GM19455 (cell line): ENCODE measurements at regions not wholly inside any gene's neighbourhood (a gene's known extent, or its start where the extent isn't known, plus 50 kb on each side); places are given as distances from the start of the nearest gene placed in this dataset.

ENCODE experiments used
- ATAC-seq: cut with Tn5 transposase; IDR thresholded peaks from one replicate; pipeline ENCODE4 v1.9.1; 2021; ENCODE audit not compliant: unreplicated experiment

GRCh38 chr11:127567237-127567932, 566.8 kb upstream of the KIRREL3 start:
- no peak for ATAC-seq

DNA sequence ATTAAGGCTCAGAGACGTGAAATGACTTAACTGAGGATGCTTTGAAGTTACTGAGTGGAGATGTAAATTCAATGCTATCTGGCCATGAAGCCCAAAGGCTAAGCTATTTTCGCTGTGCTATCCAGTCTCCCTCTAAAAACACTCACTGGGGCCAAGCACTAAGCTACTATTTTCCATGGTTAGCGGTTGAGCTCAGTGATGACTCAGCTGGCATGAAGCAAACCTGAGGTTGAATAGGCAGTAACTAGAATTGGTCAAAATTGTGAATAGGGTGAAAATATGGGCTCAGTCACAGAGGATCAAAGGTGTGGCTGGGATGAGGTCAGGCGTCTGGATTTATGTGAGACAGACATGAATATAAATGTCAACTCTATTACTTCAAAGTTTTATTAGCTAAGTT, 564.2 kb upstream of the KIRREL3 start:
- ATAC-seq = no peak

DNA sequence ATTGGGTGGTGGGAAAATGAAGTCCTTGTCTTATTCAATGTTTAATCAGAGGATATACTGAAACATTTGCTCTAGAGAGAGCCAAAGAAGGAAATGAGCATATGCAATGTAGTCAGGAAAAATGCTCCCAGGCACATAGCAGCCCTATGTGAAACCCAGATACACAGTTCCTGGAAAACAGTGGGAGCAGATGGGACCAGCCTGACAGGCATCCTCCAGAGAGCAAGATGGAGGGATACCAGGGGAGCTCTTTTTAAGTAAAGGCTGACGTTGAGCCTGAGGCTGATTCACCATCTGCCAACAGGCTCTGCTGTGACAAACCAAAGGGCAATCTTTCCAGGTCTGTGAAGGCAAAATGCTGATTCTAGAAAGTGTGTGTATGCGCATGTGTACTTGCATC, 559.4 kb upstream of the KIRREL3 start:
- ATAC-seq = no peak

- ATAC-seq = no peak
These were observed 551.9 kb upstream of the KIRREL3 start for GRCh38 chr11:127552446-127552845.

- no peak for ATAC-seq
These were observed 530.6 kb upstream of the KIRREL3 start for GRCh38 chr11:127531167-127531566.

DNA sequence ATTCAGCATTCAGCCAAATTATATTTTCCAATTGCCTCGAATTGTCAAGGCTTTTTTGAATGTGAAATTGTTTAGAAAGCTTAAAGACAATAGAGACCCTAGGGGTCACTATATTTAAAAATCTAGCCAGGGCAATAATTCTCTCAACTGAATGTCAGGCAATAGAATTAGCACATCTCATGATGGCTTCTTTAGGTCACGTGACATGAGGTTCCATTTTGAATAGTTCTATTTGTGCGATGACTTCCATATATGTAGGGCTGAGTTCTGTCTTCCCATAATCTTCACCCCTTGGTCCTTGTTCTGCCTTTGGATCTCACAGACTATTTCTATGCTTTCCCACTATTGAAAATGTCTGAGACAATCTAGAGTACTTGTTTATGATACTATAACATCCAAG, 527.7 kb upstream of the KIRREL3 start:
- ATAC-seq = no peak

GRCh38 chr11:127524618-127525017, 524.0 kb upstream of the KIRREL3 start:
- no peak for ATAC-seq

DNA sequence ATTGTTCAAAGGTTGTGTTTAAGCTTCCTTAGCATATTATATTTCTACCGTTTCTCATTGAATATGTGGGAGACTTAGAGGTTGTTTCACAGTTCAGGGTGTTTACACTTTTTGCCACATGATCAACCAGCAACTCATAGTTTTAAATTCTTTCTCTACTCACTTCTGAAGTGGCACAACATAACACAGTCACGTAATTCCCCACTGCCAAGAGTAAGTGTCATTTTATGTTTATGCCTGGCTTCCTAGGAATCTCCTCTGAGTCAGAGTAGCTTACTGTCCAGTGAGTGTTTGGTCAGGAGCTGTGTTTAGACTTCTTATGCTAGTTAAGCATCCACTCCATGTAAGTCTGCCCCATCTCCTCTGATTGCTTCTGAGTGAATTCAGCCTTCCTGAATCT, 520.8 kb upstream of the KIRREL3 start:
- no peak for ATAC-seq

DNA sequence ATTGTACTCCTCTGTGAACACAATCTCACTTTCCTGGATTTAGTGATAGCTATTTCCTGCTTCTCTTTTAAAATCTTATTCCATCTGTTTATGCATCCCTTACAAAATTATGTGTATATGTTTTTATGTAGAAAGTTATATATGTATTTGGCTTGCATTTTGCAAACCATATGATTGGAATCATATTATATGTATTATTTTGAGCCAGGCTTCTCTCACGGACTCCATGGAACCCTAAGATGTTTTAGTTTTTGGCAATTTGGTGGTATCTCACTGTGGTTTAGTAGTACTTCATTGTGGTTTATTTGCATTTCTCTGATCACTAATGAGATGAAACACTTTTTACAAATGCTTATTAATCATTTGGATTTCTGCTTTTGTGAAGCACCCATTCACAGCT, 507.3 kb upstream of the KIRREL3 start:
- no peak for ATAC-seq

DNA sequence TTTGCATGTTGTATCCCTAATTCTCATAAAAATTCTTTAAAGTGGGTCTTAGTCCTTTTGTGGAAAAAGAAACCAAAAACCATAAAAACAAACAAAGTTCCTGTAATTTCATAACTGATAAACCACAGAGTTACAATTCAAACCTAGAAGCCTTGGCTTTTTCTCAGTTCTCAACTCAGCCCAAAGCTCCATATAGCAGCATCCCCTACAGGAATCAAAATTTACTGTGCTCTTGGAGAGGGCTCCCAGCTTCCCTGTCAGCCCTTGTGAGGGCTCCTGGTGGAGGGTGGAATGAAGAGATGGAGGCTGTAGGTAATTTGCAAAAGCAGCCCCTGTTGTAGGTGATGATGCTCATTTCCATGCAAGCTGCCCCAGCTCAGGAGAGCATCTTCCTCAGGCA, 506.1 kb upstream of the KIRREL3 start:
- ATAC-seq = no peak

- ATAC-seq = no peak
These were observed 505.6 kb upstream of the KIRREL3 start for GRCh38 chr11:127506126-127506525.

GRCh38 chr11:127496165-127496564, 495.6 kb upstream of the KIRREL3 start:
- ATAC-seq = no peak

- ATAC-seq = no peak
These were observed 492.9 kb upstream of the KIRREL3 start for GRCh38 chr11:127493330-127494022.

DNA sequence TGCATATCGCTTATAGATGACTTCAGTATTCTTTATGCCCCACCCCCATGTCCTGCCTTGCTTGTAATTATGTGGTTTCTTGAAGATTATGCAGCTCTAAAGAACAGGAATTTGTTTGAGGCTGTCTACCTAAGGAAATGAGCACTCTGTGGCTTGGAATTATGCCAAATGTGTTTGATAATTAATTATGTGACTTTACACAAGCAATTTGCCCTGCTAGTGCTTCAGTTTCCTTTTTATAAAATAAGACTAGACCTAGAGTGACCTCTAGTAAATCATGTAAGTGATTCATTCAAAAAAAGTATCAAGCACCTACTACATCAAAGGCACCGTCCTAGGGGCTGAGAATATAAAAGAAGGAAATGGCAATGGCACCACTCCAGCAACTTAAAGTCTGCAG, 491.5 kb upstream of the KIRREL3 start:
- no peak for ATAC-seq

GRCh38 chr11:127491589-127491988, 491.0 kb upstream of the KIRREL3 start:
- ATAC-seq = no peak

DNA sequence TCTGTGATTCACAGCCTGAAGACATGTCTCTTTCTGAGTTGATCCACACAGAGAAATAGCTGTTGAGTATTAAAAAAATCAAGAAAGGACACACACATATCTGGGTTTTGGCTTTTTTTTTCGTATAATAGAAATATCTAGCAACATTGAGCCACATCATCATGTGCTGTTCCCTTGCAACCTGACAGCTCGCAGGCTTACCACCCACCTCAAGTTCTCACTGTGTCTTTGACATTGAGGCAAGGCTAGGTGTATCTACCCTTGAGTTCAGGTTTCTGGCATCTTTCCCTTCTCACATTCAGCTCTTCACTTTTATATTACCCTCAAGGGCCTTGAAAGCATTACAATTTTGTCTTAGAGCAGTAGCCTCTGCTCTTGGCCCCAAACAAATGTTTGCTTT, 490.3 kb upstream of the KIRREL3 start:
- no peak for ATAC-seq

DNA sequence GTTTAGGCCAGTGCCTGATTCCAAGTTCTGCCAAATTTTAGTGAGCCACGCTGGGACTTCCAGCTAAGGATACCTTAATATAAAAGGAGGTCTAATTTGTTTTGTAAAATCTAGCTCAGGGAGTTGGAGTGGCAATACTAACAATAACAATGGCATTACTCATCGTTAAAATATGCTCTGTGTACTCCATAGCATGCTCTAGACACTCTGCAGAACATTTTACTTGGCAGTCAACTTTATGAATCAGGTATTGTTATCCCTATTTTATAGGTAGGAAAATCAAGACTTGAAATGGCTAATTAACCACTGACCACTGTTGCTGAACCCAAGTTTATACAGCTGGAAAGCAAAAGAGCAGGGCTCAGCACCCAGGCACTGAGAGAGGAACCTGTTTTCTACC, 485.0 kb upstream of the KIRREL3 start:
- ATAC-seq = no peak

- no peak for ATAC-seq
These were observed 480.8 kb upstream of the KIRREL3 start for GRCh38 chr11:127481391-127481790.

- ATAC-seq = no peak
These were observed 478.3 kb upstream of the KIRREL3 start for GRCh38 chr11:127478826-127479225.

DNA sequence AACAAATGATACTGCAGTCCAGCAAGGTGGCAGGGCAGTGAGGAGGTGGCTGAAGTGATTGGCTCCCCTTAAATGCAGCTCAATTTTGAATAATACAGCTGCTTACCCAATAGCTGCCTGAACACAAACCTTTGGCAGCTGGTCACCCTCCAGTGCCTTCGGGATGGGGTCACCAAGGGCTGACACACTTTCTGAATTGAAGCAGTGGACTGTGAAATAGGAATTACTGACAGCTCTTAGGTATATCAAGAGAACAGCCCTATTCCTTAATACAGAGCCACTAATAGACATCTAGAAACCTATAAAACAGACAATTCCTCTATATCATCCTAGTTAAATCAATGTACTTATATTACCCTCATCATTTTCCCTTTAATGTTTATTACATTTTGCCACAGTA, 474.2 kb upstream of the KIRREL3 start:
- ATAC-seq = no peak

DNA sequence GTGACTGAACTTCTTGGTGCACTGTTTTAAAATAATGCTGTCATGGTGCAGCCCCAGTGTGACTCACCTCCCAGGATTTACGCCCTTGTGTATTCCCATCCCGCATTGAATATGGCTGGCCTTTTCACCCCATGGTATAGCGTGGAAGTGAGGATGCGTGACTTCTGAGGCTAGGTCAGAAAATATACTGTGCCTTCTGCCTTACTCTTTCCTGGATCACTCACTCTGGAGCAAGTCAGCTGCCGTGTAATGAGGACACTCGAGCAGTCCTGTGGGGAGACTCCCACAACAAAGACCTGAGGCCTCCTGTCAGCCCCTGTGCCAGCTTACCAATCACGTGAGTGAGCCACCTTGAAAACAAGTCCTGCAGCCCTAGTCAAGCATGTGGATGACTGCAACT, 471.9 kb upstream of the KIRREL3 start:
- no peak for ATAC-seq

DNA sequence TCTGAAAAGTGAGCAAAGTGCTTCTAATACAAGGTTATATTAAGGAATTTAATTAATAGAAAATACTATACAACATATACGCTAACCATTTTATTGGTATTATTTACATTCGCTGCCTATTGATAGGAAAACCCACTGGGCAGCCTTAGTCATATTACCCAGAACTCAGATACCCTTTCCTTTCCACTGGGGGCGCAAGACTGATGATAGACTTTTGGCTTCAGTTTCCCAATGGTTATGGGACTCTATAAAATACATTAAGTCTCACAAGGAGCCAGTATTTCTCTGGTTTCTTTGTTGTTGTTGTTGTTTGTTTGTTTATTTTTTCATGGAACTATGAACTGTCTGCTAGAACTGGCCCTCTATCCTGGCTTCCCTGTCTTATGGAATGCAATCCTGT, 471.1 kb upstream of the KIRREL3 start:
- no peak for ATAC-seq
